Adrenal gland (tissue), 9 donors: ENCODE measurements at regions not wholly inside any gene's neighbourhood (a gene's known extent, or its start where the extent isn't known, plus 50 kb on each side); places are given as distances from the start of the nearest gene placed in this dataset.

Source experiments
- DNase-seq, 7 donors: peaks; one replicate each; pipeline ENCODE4 v3.0.0-alpha.2; 2019 to 2020
- H3K27ac ChIP-seq, 5 donors: fragments of 200-600 bp; sonication (generic) in 4 of 5; 1 replicate in 3 of 5; 2 replicates in 2 of 5; pipeline versions ENCODE4 v1.5.1 to v1.8.0; 2016 to 2020; ENCODE audit warnings: mild to moderate bottlenecking in 1 of 5
- H3K27me3 ChIP-seq: fragments of 200-600 bp; 2 replicates; pipeline ENCODE4 v1.8.0; 2021
- H3K36me3 ChIP-seq, 2 donors: fragments of 200-600 bp; replicated peaks in 1 of 2; 1 replicate in 1 of 2; 2 replicates in 1 of 2; pipeline versions ENCODE4 v1.5.1 to v1.8.0; 2018 to 2022
- H3K4me1 ChIP-seq, 2 donors: fragments of 200-600 bp; replicated peaks in 1 of 2; 1 replicate in 1 of 2; 2 replicates in 1 of 2; pipeline versions ENCODE4 v1.5.1 to v1.8.0; 2018 to 2021
- H3K4me3 ChIP-seq, 4 donors: fragments of 200-600 bp; sonication (generic) in 3 of 4; one replicate each; pipeline ENCODE4 v1.5.1; 2016 to 2018
- H3K9me3 ChIP-seq, 3 donors: fragments of 200-600 bp; sonication (generic) in 1 of 3; replicated peaks in 1 of 3; 1 replicate in 2 of 3; 2 replicates in 1 of 3; pipeline versions ENCODE4 v1.5.1 to v1.8.0; 2016 to 2021
- CTCF ChIP-seq, 6 experiments: fragments of 450-650 bp in 4 of 6; fragments of 200-600 bp in 2 of 6; sonication (generic) in 1 of 6; IDR thresholded peaks; 1 replicate in 5 of 6; 2 replicates in 1 of 6; pipeline versions ENCODE4 v1.5.1 to v1.8.0; 2016 to 2021; ENCODE audit warnings: antibody characterized with exemption in 6 of 6, mild to moderate bottlenecking in 2 of 6, moderate library complexity in 1 of 6
- POLR2A ChIP-seq, 2 donors: fragments of 450-650 bp; IDR thresholded peaks; one replicate each; pipeline ENCODE4 v1.6.1; 2017; ENCODE audit warnings: antibody characterized with exemption in 2 of 2, mild to moderate bottlenecking in 2 of 2, moderate library complexity in 1 of 2
- WGBS, 4 donors: extraction: QIAGEN DNeasy Blood & Tissue Kit in 2 of 4; methylation state at CpG; one replicate each; pipeline versions ENCODE4 v1.1.5 to v1.1.7; 2013 to 2017; 5-methylcytosine and 5-hydroxymethylcytosine counted together
- intact Hi-C, 2 donors: fragments of 100-400 bp; cut with DNase I; formaldehyde crosslinking; loops; one replicate each; pipeline versions ENCODE4 v1.14.1 to v1.15.0; 2022 to 2023
- donor health status: healthy with polysubstance abuse.
- donor health status: Bipolar disorder and iron deficiency.
- donor health status: DM: yes; HTN: yes; CAD: no.
- donor health status: DM: no; HTN: no; CAD: no.
- donor health status: DM: no; HTN: no; CAD: no.

GRCh38 chr7:67984326-67984725, 987.7 kb downstream of the TYW1 start:
- peak in 2 of 7 donors; percentile 6 to 11 for DNase-seq
- no peaks in the 10 kb centered on the region for H3K36me3 ChIP-seq
- H3K9me3 ChIP-seq, result no peaks in the 10 kb centered on the region
- no peak for TF ChIP-seq POLR2A (IDR thresholded peaks at IDR 0.05)
- TF ChIP-seq CTCF (IDR thresholded peaks at IDR 0.05), result no peak
- H3K27me3 ChIP-seq, result no peaks in the 10 kb centered on the region
- no peak overlapping the region for H3K27ac ChIP-seq
- intact Hi-C loops, result no loop called here
- WGBS, 4 donors, result 45 to 50% (median 48%) methylated on average over 4 of the region's 4 CpGs
- peaks cover 0 to 4% of the 10 kb centered on the region in 2 donors for H3K4me1 ChIP-seq
- no peak overlapping the region for H3K4me3 ChIP-seq

- Histone ChIP-seq H3K27ac (no peak overlapping the region), H3K4me3 (no peak overlapping the region), H3K36me3 (no peaks in the 10 kb centered on the region), H3K4me1 (peaks cover 0 to 4% of the 10 kb centered on the region in 2 donors), H3K9me3 (no peaks in the 10 kb centered on the region), H3K27me3 (no peaks in the 10 kb centered on the region)
- DNase-seq, result no peak
- TF ChIP-seq CTCF (IDR thresholded peaks at IDR 0.05) (no peak), POLR2A (IDR thresholded peaks at IDR 0.05) (no peak)
- intact Hi-C loops, result no loop called here
- 61 to 77% (median 68%) methylated on average over 4 of the region's 4 CpGs for WGBS, 4 donors
Observed at GRCh38 chr7:67989142-67989541, 992.5 kb downstream of the TYW1 start.

GRCh38 chr7:67990003-67990402, 993.4 kb downstream of the TYW1 start:
- 54 to 67% (median 62%) methylated on average over 4 of the region's 4 CpGs for WGBS, 4 donors
- H3K27me3 ChIP-seq, result no peaks in the 10 kb centered on the region
- no peak for TF ChIP-seq CTCF (IDR thresholded peaks at IDR 0.05)

GRCh38 chr7:67990716-67991115, 994.1 kb downstream of the TYW1 start:
- no peak for TF ChIP-seq CTCF (IDR thresholded peaks at IDR 0.05)
- TF ChIP-seq POLR2A (IDR thresholded peaks at IDR 0.05), result no peak
- DNase-seq, result no peak
- no peak overlapping the region for H3K4me3 ChIP-seq
- intact Hi-C loops, result no loop called here
- H3K9me3 ChIP-seq, result no peaks in the 10 kb centered on the region
- H3K4me1 ChIP-seq, result no peaks in the 10 kb centered on the region
- 84 to 100% (median 92%) methylated on average over 2 of the region's 2 CpGs for WGBS, 4 donors
- H3K27ac ChIP-seq, result no peak overlapping the region
- no peaks in the 10 kb centered on the region for H3K27me3 ChIP-seq
- no peaks in the 10 kb centered on the region for H3K36me3 ChIP-seq

More at GRCh38 chr7:67990003-67990402, 993.4 kb downstream of the TYW1 start:
- intact Hi-C loops, result no loop called here
- H3K9me3 ChIP-seq, result no peaks in the 10 kb centered on the region
- no peak overlapping the region for H3K27ac ChIP-seq
- no peak for DNase-seq
- H3K4me3 ChIP-seq, result no peak overlapping the region
- H3K36me3 ChIP-seq, result no peaks in the 10 kb centered on the region
- no peaks in the 10 kb centered on the region for H3K4me1 ChIP-seq
